Activated naive CD8-positive, alpha-beta T cell treated with anti-CD3 and anti-CD28 coated beads, Interleukin-2, amount 50 U/mL, for 16 hours (primary cell): ENCODE measurements at regions not wholly inside any gene's neighbourhood (a gene's known extent, or its start where the extent isn't known, plus 50 kb on each side); places are given as distances from the start of the nearest gene placed in this dataset.
"Not testable (repeated sequence)": the region's sequence is repeated elsewhere in the genome, so short reads cannot be mapped to it uniquely, and the experiment has no call there.

ENCODE experiments used
- DNase-seq: peaks from one replicate; pipeline ENCODE4 v3.0.0-alpha.2; 2020; ENCODE audit warnings: low read depth, low spot score

DNA sequence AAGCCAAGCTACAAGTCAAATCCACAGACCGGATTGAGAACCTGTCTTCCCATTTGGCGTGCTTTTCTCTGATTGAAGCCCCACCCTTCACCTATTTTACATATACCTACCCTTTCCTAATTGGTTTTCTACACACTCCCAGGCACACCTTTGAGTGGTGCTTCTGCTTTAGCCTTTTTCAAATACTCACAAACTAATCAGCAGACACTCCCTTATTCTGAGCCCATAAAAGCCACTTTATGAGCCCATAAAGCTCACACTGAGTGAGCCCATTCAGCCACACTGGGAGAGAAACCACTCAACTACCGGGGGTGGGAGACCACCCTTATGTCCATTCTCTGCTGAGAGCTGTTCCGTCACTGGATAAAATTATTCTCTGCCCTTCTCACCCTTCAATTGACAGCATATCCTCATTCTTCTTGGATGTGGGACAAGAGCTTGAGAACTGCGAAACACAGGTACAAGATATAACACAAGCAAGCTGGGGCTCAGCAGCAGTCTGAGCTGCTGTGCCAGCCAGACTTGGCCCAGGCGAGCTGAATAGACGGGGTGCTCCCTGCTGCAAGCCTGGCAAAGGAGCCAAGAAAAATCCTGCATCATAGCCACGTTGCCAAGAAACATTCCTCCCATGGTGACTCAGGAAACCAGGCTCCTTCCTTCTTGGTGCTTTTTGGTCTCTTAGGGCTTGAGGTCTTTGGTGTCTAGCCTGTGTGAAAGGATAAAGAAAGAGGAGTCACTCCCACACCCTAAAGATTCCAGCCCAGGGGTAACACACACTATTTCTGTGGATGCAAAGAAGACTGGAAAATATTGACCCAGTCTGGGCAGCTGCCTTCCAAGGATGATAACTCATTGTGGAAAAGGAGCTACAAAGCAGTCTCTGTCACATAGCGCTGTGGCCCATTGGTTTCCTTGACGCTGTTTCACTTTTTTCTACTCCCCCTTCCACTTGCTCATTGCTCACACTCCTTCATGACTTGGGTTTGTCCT is 609.7 kb downstream of the MCTP2 start:
- no peak for DNase-seq

DNA sequence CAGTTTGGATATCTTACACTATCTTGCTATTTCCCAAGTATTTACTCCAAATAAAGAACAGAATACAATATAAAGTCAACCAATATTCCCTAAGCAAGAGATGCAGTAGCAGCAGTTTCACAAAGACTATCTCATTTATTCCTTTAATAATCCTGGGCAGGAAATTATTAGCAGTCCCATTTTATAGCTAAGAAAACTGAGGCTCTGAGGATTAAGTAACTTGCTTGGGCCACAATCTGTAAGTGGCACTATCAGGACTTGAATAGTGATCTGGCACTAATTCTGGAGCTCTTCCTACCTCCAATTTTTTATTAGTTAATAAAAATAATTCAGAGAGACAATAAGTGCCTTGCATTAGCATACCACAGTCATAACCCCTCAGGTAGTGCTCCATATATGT is 611.7 kb downstream of the MCTP2 start:
- DNase-seq = no peak

GRCh38 chr15:94844198-94844537 is 612.8 kb downstream of the MCTP2 start:
- DNase-seq = no peak

- DNase-seq = no peak
These were observed 613.4 kb downstream of the MCTP2 start for GRCh38 chr15:94844538-94845389.

- DNase-seq = no peak
These were observed 614.0 kb downstream of the MCTP2 start for GRCh38 chr15:94845390-94845716.

DNA sequence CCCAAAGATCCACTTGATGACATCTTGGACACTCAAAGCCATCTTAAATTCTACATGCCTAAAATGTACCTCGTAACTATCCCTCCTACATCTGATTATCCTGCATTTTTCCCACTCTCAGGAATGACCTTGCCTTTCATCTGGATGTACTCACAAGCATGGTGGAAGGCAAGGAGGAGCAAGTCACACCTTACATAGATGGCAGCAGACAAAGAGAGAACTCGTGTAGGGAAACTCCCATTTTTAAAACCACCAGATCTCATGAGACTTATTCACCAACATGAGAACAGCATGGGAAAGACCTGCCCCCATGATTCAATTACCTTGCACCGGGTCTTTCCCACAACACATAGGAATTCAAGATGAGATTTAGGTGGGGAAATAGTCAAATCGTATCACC is 616.0 kb downstream of the MCTP2 start:
- no peak for DNase-seq

DNA sequence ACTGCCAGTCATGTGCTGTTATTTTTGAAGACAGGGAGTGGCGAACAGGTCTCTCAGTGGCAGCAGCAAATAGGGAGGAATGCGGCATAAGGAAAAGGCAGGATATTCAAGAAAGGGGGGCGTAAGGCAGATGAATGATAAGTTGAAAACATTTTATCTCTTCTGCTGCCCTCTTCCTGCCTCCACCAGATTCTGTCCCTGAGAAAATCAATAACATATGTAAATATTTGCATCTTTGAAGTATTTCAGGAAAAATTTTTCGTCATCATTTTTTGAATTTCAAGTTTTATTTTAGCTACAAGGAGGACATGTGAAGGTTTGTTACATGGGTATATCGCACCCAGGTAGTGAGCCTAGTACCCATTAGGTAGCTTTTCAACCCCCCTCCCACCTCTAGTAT is 616.7 kb downstream of the MCTP2 start:
- DNase-seq = no peak

DNA sequence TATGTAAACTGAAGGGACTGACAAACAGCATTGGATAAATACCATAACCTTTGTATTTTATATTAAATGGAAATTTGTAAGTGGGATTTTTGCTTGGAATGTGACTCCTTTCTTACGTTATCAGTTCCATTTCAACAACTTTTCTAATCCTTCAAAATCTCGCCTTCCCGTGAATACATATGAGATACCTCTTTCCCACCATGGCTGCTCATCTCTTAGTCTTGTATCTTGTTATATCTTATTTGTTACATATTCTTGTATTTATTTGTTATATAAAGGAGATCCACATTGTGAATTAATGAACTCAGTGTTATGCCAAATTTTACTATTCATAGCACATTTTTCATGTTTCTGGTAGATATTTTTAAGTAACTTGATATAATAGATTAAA is 623.7 kb downstream of the MCTP2 start:
- no peak for DNase-seq

DNA sequence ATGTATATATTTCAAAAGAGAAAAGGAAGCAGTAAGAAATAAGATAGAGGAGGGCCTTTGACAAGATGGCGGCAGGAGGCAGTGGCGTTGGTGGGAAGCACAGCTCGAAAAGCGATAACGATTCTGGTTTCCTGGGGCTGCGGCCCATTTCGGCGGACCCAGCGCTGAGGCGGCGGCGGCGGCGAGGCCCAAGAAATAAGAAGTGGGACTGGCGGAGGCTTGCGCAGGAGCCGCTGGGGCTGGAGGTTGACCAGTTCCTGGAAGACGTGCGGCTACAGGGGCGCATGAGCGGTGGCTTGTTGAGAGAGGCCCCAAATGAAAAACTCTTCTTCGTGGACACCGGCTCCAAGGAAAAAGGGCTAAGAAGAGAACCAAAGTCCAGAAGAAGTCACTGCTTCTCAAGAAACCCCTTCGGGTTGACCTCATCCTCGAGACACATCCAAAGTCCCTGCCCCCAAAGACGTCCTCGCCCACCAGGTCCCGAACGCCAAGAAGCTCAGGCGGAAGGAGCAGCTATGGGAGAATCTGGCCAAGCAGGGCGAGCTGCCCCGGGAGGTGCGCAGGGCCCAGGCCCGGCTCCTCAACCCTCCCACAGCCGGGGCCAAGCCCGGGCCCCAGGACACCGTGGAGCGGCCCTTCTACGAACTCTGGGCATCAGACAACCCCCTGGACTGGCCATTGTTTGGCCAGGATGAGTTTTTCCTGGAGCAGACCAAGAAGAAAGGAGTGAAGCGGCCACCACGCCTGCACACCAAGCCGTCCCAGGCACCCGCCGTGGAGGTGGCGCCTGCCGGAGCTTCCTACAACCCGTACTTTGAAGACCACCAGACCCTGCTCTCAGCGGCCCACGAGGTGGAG is 624.3 kb downstream of the MCTP2 start:
- no peak for DNase-seq

DNA sequence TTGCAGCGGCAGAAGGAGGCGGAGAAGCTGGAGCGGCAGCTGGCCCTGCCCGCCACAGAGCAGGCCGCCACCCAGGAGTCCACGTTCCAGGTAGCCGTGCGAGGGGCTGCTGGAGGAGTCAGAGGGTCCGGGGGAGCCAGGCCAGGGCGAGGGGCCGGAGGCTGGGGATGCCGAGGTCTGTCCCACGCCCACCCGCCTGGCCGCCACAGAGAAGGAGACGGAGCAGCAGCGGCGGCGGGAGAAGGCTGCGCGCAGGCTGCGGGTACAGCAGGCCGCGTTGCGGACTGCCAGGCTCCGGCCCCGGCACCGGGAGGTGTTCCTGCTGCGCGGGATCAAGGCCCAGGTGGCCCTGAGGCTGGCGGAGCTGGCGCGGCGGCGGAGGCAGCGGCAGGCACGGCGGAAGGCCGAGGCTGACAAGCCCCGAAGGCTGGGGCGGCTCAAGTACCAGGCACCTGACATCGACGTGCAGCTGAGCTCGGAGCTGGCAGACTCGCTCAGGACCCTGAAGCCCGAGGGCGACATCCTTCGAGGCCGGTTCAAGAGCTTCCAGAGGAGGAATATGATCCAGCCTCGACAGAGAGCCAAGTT is 625.0 kb downstream of the MCTP2 start:
- no peak for DNase-seq

DNA sequence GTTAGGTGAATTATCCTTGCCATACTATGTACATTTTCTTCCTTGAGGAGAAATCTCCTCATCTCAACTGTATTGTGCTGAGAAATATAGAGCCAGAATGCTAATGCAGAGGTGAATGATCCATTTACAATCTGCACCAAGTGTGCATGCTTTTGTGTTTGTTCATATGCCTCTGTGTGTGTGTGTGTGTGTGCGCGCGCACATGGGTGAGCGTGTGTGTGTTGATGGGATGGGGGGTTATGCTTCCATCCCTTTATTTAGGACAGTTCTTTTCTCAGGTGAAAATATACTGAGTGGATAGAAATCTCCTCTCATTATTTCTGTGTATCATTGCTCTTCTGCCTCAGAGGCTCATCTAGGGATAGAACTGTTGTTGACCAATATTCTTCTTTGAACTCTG is 626.1 kb downstream of the MCTP2 start:
- DNase-seq = no peak

GRCh38 chr15:94858011-94858410 is 626.6 kb downstream of the MCTP2 start:
- no peak for DNase-seq

DNA sequence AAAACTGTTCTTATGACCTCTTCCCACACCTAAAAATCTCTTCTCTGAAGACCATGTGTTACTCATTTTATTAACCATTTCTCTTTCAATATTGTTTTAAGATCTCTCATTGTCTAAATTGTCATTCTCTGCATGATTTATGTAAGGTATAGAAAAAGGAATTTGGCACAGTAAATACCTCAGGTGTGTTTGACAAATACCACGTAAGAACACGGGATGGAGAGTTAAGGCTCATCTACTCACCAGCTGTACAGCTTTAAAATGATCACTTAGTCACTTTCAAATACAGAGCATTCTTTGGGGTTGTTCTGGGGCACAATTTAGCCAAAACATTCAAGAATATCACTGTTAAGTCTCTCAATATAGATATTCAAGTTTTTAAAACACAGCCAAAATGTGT is 627.1 kb downstream of the MCTP2 start:
- no peak for DNase-seq

GRCh38 chr15:94858920-94859319 is 627.6 kb downstream of the MCTP2 start:
- DNase-seq = no peak

DNA sequence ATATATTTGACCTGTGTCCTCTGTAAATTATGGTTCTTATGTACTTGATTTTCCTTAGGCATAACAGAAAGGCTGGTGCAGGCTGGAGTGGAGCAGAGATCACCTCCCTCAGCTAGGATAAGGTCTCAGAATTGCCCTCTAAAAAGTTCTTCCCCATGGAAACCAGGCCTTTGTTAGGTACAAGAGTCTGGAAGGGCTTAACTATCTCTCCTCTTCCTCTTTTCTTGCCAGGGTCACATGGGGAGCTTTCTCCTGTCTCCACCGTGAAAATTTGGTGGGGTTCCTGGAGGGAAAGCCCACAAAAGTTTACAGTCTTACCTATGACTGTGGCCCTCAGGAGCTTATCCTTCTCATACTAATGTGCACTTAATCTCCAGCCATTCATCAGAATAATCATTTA is 633.2 kb downstream of the MCTP2 start:
- DNase-seq = no peak

DNA sequence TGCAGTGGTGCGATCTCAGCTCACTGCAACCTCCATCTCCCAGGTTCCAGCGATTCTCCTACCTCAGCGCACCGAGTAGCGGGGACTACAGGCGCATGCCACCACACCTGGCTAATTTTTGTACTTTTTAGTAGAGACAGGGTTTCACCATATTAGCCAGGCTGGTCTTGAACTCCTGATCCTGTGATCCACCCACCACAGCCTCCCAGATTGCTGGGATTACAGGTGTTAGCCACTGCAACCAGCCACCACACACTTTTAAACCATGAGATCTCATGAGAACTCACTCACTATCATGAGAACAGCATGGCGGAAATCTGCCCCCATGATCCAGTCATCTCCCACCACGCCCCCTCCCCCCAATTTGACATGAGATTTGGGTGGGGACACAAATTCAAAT is 636.9 kb downstream of the MCTP2 start:
- not testable (repeated sequence) for DNase-seq

- no peak for DNase-seq
These were observed 644.2 kb downstream of the MCTP2 start for GRCh38 chr15:94875550-94875949.

DNA sequence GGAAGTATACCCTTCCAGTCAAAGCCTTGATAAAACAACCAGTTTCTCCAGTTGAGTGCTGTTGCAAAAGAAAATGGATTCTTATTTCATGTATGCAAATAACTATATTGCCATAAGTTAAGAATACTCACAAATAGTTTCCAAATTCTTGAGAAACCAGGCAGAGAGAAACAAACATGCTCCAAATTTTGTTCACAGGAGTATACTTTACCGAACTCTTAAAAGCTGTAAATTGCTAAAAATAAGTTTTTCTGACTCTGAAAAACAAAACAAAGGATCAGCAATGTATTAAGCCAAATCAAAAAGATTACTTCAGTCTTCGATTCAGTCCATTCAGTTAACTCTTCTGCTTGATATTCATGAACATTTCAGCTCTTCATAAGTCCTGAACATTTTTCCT is 646.5 kb downstream of the MCTP2 start:
- no peak for DNase-seq

- no peak for DNase-seq
These were observed 650.8 kb downstream of the MCTP2 start for GRCh38 chr15:94882071-94882712.

DNA sequence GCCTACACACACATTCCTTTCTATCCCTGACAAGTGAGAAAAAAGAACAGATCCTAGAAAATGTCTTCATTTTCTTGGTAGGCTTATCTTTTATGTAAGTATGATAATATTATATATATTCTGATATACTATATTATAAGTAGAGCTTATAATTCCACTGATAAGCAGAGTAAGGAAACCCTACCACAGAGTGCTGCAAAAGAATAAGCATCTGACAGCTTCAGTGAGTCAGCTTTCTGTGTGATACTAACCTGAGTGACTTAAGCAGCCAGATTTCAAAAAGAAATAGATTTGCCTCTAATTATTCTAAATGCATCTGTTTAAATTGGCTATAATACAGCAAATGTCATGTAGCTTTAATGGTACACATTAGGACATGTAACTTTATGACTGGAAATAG is 656.0 kb downstream of the MCTP2 start:
- DNase-seq = no peak

DNA sequence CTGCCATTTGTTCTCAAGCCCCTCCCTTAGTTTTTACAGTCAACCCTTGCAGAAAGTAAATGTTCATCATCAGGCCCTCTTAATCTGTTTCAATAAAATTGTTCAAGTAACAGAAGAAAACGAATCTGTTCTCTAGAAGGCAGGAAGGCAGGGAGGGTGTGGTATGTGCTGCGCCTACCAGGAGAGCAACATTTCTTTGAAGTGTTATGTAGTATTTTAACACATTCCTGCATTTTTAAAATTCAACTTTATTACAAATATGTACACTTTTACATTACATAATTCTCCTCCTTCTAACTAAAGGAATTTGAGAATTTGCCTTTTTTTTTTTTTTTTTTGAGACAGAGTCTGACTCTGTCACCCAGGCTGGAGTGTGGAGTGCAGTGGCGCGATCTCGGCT is 657.8 kb downstream of the MCTP2 start:
- no peak for DNase-seq
